ENCODE measurements at regions not wholly inside any gene's neighbourhood (a gene's known extent, or its start where the extent isn't known, plus 50 kb on each side); places are given as distances from the start of the nearest gene placed in this dataset.
A peak's percentile ranks its signal among the peaks of the same experiment; 100 is the strongest.

DNA sequence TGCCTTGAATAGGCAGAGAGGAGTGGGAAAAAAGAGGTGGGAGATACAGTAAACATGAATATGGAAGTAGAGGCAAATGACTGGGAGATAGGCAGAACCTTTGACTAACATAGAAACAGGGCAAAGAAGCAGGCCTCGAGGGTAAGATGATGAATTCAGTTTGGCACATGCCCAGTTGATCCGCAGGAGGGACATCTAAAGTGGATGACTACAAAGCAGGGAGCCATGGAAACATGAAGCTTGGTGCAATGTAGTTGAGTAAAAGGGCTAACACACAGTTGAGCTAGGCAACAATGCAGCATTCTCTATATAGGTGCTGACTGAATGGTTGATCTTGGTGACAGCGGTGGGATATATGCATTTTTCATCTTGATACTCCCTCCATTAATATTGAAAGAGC, 253.8 kb downstream of the DMRT2 start:
- ATAC-seq (no peak), DNase-seq (no peak)
- intact Hi-C loops (cut with micrococcal nuclease) = no loop called here

DNA sequence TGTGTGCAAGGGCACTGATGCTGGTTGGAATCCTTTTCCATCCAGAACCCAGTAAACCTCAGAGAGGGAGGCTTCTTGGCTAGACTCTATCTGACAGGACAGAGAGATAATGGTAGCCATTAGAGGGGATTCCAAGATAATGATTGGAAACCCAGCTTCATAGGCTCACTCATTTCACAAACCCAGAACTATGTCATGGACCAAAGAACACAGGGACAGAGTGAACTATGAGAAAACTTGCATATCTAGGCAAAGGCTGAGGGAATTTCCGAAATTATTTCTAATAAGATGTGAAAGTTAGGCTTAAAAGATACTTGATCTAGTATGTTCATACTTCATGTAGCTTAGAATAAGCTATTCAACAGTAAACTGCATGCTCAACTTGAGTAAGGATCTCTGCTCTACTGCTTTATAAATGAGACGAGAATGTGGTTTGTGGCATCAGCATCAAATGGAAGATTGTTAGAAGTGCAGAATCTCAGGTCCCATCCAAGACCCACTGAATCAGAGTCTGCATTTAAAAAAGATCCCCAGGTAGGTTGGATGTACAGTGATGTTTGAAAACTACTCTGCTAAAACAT, 261.4 kb downstream of the DMRT2 start:
- no peak for DNase-seq
- no peak for ATAC-seq
- intact Hi-C loops (cut with micrococcal nuclease) = no loop called here

DNA sequence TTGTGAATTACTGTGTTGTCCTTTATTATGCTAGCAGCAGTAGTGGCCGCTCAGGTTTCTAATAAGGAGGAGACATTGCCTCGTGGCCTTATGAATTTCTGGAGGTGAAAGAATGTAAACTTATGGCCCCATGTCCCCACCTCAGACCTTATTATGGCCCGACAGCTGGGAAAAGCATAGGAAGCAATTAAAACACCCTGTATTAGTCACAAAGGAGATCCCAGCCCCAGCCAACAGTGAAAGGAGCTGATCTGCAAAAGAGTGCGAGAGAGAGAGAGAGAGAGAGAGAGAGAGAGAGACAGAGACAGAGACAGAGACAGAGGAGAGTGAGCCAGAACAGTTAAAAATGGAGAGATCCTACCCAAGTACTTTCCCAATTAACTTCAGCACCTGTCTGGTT, 269.3 kb downstream of the DMRT2 start:
- intact Hi-C loops (cut with micrococcal nuclease) = no loop called here
- DNase-seq (no peak), ATAC-seq (no peak)

DNA sequence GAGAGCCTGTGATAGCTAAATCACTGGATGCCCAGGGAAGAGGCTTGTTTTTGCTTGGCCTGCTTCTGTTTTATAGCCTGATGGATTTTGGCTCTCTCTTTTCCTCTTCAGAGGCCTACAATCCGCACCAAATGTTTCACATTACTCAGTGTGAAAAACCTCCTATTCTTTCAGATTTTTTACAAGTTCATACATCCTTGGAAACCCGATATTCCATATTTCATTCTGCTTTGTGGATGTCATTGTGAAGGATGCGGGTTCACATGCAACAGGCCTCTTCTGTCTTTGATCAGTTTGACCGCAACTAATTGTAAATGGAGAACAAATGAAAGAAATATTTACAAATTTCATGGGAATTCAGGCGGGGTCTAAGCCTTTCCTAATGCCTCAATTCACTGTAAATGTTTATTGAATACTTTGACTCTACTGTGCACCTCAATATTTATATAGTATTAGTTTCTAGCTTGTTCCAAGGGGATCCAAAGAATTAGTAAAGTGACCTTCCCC, 269.9 kb downstream of the DMRT2 start:
- intact Hi-C loops (cut with micrococcal nuclease) = no loop called here
- ATAC-seq (peak; percentile 24), DNase-seq (no peak)

DNA sequence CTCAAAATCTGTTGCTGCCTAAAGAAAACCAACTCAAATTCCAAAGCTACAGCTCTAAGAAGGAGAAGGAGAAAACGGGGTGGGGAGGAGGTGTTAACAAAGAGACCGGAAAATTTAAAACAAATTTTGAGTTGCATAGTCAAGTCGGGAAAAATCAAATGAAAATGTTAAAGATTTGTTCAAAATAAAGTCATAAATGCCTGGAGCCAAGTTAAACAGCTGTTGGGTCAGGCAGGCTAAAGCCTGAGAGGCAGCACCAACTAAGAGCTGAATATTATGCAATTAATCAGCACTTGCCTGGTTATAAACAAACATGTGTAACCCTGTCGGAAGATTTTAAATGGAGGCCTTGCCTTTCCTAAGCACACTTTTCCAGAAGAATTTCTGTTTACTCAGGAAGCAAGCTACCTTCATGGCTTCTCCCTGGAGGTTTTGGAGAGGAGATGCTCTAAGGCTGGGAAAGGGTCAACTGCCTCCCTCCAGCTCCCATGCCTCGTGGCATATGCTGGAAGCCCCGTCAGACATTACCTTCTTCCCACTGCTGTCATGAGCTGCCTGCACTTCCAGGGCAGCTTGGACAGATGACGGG, 270.5 kb downstream of the DMRT2 start:
- DNase-seq (no peak), ATAC-seq (peak; percentile 87)
- intact Hi-C loops (cut with micrococcal nuclease) = no loop called here

DNA sequence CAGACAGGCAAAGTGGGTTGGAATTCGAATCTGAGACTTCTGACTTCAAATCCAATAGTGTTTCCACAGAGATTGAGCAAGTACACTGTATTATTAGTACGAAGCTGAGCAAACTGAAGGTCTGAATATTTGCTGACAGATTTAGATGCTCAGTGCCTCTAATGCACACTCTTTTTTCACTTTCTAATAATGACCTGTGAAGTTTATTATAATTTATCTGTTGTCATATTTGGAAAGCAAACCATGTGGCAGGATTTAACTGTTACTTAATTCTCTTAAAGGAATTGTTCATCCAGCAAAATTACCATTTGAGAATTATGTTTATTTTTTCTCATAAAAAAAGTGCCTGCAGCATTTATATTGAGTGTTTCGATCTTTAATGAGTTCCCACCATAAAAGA, 277.3 kb downstream of the DMRT2 start:
- ATAC-seq = no peak
- intact Hi-C loops (cut with micrococcal nuclease) = no loop called here
- no peak for DNase-seq

DNA sequence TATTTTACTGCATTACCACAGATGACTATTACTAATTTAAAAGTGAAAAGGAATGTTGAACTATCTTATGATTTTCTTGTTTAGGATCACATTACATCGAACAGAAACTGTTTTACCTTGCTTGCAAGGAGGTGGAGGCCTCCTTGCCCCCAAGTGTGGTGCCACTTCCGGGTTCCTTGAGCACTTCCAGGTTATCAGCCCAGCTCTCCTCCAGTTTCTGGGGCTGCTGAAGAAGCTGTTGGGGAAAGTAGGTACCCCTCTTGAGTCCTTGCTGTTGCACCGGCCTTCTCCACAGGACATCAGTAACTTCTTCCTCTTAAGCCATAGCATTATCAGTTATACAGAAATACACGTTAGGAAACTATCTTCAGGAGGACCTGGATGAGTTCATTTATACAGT, 278.2 kb downstream of the DMRT2 start:
- intact Hi-C loops (cut with micrococcal nuclease) = no loop called here

DNA sequence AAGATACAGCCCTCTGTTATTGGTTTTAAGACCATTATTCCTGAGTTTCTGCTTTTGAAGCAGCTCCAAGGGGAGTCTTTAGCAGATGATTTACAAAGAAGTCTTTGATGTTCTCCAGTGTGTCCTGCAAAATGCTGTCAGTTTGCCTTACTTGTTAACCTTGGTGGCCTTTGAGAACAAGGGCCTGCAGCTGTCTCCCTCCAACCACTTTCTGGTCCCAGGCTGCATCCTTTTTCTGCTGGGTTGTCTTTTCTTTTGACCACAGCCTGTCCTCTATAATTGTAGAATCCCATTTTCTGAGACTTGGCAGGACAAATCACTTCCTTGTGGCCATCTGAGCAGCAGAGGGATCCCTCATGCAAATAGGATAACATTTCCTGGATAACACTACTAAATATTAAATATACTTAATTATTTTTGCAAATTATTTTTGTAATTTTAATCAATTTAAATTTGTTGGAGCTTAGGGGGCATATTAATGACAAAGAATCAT, 281.4 kb downstream of the DMRT2 start:
- intact Hi-C loops (cut with micrococcal nuclease) = no loop called here
- DNase-seq = no peak
- ATAC-seq = no peak

More for the DNA sequence above, 278.2 kb downstream of the DMRT2 start:
- DNase-seq = no peak
- no peak for ATAC-seq

DNA sequence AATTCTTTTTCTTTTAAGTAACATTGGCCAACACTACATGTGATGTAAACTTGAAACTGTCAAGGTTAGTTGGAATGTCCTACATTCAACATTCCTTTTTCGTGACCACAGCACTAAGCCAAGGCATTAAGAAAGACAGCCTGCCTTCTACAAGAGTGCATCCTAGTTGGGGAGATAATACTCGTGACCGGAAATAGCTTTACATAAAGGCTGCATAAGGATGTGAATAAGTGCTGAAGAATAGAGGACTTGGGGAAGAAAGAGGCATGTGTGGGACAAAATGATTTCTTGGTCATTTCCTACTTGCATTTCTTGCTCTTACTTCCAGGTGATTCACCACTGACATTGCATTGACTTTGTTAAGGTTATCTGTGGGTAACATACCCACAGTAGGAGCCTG, 282.0 kb downstream of the DMRT2 start:
- ATAC-seq (no peak), DNase-seq (no peak)
- intact Hi-C loops (cut with micrococcal nuclease) = no loop called here

DNA sequence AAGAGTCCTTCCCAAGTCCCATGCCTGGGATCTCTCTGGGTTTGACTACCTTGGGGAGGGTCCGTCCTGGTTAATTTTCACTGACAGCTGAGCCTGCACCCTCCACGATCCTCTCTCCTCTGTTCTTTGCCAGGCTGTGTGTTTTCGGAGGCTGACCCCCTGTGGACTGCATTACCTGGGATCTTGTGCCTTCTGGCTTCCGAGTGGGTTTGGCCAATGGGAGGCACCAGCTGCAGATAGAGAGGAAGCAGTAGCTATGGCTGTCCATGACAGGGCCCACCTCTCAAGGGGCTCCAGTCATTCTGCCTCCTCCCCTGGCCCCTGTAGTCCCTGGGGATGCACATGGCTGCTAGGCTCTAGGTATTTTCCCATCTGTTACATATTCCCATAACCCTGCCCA, 285.0 kb downstream of the DMRT2 start:
- ATAC-seq = no peak
- no peak for DNase-seq
- intact Hi-C loops (cut with micrococcal nuclease) = no loop called here

DNA sequence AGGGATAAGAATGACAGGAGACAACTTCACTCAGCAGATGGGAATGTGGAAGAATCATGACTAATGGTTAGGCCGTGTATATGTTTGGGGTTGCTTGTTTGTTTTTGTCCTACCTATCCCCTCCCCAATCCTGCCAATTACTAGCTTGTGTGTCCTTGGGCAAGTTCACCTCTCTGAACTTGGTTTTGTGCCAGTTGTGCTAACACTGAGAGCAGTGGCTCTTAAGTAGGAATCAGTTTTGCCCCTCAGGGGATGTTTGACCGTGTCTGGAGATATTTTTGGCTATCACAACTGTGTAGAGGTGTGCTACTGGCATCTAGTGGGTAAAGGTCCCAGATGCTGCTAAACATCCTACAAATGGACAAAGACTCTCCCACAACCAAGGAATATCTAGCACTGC, 287.0 kb downstream of the DMRT2 start:
- intact Hi-C loops (cut with micrococcal nuclease) = no loop called here
- ATAC-seq = no peak
- DNase-seq = no peak

DNA sequence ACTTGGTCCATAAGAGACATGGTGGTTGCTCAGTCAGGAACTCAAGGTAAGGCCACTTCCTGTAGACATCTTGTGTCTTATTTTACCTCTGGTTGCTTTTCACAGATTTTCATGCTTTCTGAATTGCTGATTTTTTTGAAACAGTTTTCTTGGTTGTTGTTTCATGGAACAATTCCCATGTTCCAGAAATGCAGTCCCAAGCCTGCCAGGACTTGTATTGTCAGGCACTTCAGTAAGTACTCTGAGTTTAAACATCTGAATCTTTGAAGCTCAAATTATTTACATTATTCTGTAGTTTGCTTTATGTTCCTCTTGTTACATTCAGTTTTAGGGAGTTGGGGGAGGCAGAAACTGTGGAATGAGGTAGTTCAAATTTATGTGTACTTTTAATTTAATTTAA, 290.2 kb downstream of the DMRT2 start:
- DNase-seq (no peak), ATAC-seq (no peak)
- intact Hi-C loops (cut with micrococcal nuclease) = no loop called here

DNA sequence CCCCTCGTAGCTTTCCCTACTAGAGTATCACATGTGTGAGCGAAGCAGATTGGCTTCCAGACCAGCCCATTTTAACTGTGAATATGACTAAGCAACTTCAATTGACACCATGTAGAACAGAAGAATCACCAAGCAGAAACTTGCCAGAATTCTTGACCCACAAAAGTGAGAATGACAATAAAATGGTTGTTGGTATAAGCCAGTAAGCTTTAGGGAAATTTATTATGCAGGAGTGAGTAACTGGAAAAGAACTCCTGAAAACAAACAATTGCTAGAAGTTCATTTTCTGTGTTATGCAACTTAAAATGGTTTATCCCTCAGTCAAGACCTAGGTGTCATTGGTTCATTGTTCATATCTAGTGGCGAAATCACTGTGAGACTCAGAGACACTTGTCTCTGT, 303.1 kb downstream of the DMRT2 start:
- no peak for ATAC-seq
- intact Hi-C loops (cut with micrococcal nuclease) = no loop called here
- no peak for DNase-seq

DNA sequence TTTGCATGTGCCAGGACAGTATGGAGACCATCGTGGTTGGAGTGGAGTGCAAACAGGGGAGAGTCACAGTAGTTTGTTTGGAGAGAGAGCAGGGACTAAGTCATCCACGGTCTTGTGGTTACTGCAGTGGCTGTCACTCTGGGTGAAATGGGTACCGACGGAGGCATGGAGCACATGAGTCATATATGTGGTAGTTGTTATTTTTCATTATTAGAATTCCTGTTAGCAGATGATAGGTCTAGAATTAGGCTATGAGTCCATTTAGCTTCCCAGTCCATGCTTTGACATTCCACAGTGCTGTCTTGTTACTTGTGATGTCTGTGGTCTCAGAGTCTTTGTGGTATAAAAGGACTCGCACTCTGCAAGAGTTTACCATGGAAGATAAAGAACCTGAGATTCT, 303.9 kb downstream of the DMRT2 start:
- intact Hi-C loops (cut with micrococcal nuclease) = no loop called here
- ATAC-seq = no peak

DNA sequence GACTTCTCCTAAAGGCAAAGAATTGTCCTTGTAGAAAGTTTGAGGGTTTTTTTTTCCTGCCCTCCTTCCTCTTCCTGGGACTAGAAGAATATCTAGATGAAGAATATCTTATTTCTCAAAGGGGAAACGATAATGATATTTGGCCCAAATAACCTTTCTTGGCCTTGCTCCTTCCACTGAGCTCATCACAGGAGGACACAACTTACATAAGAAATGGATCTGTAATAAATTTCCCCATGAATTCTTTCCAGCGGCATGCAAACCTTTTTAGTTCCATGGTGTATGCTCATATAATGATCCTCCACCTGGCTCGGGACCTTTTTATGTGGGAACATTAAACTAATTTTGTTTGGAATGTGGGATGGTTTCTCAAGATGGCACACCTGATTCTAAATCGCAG, 304.4 kb downstream of the DMRT2 start:
- ATAC-seq = no peak
- intact Hi-C loops (cut with micrococcal nuclease) = no loop called here

More for the DNA sequence above, 303.9 kb downstream of the DMRT2 start:
- no peak for DNase-seq

DNA sequence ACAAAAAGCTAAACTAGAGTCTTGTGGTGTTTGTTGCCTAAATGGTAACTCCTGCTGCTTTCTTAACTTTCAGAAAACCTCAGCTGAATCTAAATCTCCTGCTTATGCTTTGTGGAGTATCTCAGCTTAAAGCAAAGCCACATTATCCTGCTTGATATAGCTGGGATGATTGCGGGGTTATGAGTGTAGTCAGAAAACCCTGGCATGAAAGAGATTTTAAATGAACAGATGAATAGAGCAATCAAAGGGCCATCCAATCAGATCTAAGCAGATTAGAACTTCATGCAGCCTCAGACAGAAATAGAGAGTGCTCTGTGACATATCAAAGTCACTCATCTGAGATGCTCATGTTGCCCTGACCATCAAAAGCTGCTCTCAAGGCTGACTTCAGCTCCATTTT, 305.5 kb downstream of the DMRT2 start:
- intact Hi-C loops (cut with micrococcal nuclease) = no loop called here
- DNase-seq = no peak
- ATAC-seq = no peak

More for the DNA sequence above, 304.4 kb downstream of the DMRT2 start:
- DNase-seq = no peak

DNA sequence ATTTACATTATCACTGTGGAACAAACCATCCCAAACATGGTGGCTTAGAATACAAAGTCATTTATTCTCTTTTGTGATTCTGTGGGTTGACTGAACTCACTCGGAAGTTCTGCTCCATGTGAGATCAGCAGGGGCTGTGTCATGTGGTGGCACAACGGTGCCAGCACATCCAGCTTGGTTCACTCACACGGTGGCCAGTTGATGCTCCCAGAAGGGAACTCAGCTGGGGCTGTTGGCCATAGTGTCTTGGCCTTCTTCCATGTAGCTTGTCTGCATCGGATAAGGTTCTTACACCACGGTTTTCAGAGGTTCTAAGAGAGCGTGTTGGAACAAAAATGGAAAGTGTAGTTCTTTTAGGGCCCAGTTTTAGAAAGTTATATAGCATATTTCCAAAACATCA, 312.7 kb downstream of the DMRT2 start:
- intact Hi-C loops (cut with micrococcal nuclease) = no loop called here
- ATAC-seq = no peak
- DNase-seq = peak; percentile 25

DNA sequence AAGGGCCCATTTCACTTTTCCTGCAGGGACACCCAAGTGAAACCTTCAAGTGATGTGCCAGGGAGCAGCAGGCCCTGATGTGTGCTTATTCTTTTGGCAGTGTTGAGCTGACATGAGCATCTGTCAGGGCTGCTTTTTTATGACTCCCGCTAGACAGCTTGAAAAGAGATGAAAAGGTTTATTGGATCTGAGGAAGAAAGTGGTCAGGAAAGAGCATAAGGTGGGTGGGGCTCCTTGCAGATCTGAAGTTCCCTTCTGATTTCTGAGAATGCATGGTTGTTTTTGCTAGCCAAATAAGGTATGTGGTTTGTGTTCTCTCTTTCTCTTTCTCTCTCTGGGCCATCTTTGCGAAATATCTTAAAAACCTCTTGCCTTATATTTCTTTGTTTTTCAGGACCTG, 316.1 kb downstream of the DMRT2 start:
- intact Hi-C loops (cut with micrococcal nuclease) = no loop called here
- ATAC-seq = no peak
- no peak for DNase-seq

DNA sequence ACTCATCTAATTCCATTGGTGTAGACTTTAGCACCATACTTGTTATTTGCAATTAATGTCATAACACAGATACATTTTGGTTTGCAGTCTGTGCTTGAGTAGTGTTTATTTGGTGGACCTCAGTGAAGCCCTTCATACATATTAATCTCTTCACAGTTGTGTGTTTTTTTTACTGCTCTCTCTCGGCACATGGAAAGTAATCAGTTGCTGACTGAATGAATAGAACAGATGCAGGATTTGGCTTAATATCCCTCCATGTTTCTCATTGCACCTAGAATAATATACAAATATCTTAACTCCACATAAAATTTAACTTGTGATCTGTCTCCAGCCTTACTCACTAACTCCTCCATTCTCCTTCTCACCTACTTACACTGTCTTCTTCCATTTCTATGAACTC, 319.1 kb downstream of the DMRT2 start:
- ATAC-seq (no peak), DNase-seq (no peak)
- intact Hi-C loops (cut with micrococcal nuclease) = no loop called here

DNA sequence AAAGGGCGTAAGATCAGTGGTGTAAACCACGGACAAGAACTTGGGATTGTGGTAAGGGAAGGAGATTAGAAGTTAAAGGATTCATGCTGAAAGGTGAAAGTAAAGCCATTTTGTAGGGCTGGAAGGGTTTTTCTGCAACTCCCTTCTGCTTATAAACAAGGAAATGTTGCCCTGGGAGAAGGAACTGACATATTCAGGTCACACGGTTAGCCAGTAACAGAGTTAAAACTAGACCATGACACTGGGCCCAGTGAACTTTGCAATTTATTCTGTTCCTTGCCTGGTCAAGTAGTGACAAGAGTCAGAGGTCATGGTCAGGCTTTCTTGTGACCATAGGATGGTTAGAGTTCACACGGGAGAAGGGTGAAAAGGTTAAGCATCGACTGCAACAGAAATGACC, 323.3 kb downstream of the DMRT2 start:
- no peak for DNase-seq
- no peak for ATAC-seq
- intact Hi-C loops (cut with micrococcal nuclease) = no loop called here

DNA sequence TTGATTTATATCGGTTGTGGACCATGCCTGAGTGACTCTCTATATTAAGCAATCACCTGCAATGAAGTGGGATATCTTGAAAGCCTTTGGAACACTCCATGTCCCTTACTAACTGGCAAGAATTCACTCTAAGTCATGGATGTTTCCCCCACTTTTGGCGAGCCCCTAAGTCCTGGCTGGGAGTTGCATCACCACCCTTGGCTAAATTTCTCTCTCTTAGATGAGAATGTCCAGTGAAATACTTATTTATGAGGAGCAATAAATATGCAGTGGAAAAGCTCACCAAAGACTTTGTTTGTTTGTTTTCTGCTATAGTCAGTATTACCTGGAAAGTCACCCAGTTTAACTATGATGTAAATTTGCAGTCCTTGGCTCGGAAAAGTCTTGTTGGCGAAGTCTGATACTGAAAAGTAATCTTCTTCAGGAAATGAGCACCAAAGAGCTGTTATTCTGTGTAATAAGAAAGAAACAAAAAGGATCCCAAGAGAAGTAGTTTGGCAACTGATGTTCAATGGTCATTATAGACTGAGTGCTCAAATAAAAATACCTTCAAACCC, 333.8 kb downstream of the DMRT2 start:
- ATAC-seq = peak; percentile 38
- DNase-seq = no peak
- intact Hi-C loops (cut with micrococcal nuclease) = no loop called here
